Caki2 (cell line): ENCODE measurements at regions not wholly inside any gene's neighbourhood (a gene's known extent, or its start where the extent isn't known, plus 50 kb on each side); places are given as distances from the start of the nearest gene placed in this dataset.
"Not testable (repeated sequence)": the region's sequence is repeated elsewhere in the genome, so short reads cannot be mapped to it uniquely, and the experiment has no call there.

ENCODE experiments used
- DNase-seq: peaks from one replicate; pipeline ENCODE4 v3.0.0-alpha.2; 2015; ENCODE audit warnings: low read depth
- in situ Hi-C: cut with HindIII; loops from 2 replicates; pipeline ENCODE4 v1.10.0; 2016; ENCODE audit warnings: low sequenced_read_pairs, low pct_unique_long_range_greater_than_20kb, mixed read lengths

DNA sequence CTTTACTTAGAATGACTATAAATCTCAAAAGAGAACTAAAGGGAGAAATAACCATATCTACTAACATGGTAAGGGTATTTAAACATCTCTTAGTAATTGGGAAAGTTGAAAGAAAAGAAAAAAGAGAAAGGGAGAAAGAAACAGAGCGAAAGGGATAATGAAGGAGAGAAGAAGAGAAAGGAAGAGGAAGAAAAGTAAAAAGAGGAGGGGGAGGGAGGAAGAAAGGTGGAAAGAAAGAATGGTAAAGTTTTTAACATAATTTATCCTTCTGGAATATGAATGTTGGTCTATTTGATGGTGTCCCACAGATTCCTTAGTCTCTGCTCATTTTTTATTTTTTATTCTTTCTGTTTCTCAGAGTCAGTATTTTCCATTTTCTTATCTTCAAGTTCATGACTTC lies 202.7 kb downstream of the ZNF92 start:
- DNase-seq, in situ Hi-C loops: not testable (repeated sequence)

DNA sequence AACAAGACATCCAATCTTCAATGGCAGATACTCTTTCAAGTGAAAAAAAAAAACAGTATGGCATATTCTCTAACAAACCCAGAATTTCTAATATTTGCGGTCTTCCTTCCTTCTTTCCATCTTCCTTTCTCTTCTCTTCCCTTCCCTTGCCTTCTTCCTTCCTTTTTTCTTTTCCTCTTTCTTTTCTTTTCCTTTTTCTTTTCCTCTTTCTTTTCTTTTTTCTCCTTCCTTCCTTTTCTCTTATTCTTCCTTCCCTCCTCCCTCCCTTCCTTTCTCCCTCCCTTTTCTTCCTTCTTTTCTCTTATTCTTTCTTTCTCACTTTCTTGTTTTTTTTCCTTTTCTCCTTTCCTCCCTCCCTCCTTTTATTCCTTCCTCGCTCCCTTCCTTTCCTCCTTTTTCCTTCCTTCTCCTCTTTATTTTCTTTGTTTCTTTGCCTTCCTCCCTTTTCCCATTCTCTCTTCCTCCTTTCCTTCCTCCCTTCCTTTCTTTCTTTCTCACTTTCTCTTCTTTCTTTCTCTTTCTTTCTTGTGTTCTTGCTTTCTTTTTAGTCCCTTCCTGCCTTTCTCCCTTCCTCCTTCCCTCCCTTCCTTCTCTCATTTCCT lies 209.0 kb downstream of the ZNF92 start:
- in situ Hi-C loops, DNase-seq: not testable (repeated sequence)

DNA sequence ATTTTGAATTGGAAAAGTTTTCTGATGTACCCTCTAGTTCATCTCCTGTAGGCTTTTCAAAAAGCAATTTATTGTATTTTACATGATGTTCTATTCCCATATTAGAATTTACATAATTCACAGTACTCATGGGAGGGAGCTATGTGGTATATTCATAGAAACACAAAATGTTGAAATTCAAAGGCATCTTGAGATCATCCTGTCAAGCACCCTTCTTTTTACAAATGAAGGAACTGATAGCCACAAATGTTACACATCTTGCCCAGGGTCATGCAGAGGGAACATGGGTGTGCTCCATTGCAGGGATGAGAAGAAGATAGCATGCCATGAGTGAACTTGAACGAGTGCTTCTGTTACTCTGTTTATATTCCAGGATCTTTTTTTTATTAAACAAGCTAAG lies 228.8 kb downstream of the ZNF92 start:
- DNase-seq, in situ Hi-C loops: not testable (repeated sequence)

DNA sequence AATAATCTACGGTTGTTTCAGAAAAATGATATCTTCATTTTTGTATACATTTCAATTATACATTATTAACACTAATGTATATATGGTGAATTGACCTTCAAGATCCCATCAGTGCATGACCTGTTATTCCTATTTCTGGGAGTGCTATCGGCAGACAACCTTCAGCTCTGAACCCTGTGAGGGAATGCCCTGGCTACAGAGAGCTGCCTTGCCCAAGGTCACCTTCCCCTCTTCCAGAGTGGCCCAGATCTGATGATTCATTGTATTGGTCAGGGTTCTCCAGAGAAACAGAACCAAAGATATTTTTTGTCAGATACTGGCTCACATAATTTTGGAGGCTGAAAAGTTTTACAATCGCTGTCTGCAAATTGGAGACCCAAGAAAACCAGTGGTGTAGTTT lies 235.5 kb downstream of the ZNF92 start:
- no peak for DNase-seq
- in situ Hi-C loops: no loop called here

DNA sequence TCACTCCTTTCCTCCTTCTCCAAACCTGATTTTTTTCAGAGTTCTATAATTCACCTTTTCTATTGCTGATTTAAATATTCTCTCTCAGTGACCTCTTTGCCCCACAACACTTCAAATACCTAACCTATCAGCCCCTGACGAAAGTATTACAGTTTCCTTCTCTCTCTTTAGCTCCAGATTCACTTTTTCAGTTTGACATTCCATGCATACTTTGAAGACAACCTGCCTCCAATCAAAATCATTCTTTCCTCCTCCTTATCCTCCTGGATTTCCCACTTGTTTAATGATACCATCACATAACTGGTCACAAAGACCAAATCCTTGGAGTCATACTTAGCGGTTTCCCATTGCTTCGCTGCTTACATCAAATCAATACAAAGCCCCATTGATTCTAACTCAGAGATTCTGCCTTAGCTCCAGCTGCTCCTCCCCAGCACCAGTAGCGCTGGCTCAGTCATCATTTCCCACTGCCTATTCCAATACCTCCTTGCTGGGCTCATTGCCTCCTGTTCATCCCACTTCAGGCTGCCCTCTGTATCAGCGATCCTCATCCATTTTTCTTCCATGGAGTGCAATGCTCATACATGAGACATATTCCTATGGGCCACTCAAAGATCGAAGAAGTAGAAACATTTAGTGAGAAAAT lies 240.1 kb downstream of the ZNF92 start:
- in situ Hi-C loops, DNase-seq: not testable (repeated sequence)

DNA sequence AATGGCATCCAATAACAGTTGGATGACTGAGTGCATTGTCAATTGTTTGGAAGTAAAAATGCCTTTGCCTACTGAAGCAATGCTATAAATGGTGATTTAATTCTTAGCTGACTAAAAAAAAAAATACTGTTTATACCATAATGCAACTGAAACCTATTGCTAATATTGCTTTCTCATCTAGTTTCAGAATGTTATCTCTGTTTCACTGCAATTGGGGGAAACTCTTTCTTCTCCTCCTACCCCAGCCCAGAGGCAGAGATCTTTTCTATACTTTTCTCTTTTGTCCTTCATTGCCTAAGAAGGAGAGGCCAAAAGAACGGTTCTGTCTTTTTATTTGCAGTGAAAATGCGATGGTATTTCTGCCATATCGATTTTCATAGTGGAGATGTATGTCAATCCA lies 242.5 kb downstream of the ZNF92 start:
- DNase-seq, in situ Hi-C loops: not testable (repeated sequence)

DNA sequence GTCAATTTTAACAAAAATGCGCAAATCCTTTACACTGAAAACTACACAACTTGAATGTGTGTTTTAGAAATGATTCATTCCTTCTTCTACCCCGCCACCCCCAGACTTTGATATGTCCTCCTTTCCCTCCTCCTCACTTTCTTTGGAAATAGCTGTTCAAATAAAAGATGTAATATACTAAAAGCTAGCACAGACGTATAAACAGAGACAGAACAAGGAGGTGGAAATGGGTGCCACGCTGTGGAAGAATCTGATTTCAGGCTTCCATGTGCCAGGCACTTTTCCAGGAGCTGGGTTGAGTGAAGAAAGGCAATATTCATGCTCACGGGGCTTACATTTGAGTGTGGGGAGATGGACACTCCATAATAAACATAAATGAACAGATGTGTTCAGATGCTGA lies 246.6 kb downstream of the ZNF92 start:
- DNase-seq, in situ Hi-C loops: not testable (repeated sequence)

DNA sequence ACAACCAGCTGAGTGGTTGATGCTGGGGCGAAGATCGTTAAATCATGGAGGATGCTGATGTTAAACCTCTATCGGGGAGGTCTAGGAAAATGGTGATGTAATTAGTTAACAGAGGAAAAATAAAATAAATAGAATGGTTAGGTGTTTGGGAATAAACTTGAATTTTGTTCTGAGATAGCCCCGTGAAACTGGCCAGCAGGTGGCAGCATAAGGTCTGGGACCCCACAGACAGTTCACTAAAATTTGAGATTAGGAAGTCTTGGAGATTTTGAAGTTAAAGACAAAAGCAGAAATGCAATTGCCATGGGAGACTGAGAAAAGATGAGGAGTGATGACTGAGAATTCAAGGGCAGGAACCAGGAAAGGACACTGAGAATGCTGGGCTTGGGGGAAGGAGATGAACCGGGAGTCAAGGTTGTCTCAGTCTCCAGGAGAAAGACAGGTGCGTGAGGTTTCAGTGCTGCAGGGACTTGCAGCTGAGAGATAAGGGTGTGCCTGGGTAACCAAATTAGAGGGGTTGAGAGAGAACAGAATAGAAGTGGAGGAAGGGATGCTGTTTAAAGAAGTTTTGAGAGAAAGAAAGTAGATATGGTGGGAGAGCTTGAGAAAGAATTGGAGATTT lies 248.0 kb downstream of the ZNF92 start:
- DNase-seq, in situ Hi-C loops: not testable (repeated sequence)

DNA sequence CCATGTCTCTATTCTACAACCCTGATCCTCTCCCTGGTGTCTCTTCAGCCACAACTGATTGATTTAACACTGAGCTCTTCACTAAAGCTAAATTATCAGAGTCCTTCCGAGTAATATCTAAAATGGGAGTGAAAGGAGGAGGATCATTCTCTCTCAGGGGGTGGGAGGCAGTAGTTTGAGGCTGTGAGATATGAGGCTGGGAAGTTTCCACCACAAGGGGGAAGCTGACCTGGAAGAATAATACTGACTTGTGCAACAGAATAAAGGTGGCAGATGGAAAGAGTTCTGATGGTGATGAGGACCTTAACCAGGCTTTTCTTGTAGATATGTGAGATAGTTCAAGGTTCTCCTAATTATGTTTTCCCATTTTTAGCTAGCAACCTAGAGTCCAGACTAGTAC lies 241.6 kb upstream of the VKORC1L1 start:
- DNase-seq, in situ Hi-C loops: not testable (repeated sequence)

DNA sequence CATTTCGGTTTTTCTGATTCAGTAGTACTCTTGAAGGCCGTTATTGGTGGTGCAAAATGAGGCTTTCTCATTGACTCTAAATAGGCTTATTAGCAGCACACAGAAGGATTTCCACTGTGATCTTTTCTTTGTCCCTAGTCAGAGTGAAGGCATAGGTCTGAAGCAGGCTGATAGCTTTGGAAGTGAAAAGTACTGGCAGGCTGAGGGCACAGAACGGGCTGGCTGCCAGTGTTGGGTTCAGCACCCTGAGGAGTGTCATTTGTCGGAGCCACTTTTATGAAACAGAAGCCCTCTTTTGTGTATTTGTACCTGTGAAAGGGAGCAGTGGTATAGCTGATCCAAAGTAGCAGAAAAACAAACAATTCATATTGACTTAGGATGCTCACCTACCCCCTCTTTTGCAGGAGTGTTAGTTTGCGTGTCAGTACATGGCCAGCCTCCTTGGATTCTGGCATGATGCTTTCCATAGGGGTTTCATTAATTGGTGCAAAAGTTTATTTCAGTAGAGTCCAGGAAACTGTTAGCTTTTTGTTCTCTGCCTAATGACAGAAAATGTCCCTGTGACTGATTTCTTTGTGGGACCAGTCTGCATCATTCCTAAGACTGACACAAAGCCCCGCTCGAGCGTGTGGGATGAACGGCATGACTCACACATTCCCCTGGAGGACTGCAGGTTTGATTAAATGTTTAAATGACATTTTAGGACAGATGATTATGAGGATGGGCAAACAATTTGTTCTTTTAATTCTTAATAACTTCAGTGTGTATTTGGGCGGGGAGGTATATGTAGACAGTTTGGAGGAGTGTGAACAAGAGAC lies 239.1 kb upstream of the VKORC1L1 start:
- DNase-seq, in situ Hi-C loops: not testable (repeated sequence)

DNA sequence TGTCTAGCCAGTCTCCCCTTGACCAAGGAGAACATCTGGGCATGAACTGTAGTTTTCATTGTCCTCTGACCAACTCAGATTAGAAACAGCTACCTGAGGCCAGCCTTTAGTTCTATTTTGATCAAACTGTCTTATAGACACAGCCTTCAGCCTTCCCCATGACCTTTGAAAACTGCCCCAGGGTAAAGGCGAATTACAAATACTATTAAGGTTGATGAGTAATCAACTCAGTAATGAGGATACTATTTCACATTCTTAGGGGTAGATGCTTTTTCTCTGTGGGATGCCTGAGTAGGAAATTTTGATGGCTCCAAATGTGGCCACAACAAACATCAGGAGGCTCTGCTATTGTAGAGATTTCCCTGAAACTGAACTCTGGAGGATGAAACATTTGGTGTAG lies 234.0 kb upstream of the VKORC1L1 start:
- DNase-seq, in situ Hi-C loops: not testable (repeated sequence)

DNA sequence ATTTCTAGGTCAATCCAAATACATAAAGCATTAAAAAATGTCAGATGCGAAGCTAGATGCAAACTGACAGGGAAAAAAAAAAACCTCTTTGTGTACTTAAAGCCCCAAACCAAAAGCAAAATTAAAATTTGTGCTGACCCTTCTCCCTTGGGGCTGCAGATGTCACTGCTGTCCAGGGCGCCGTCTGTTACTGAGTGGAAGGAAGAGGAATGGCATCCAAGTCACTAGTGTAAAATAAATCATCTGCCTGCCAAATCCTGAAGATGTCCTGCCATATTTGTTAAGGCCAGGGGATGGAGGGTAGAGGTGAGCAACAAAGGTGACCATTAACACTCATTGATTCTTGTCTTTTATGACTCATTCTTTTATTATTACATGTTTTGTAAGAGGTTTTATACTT lies 233.2 kb upstream of the VKORC1L1 start:
- DNase-seq, in situ Hi-C loops: not testable (repeated sequence)

DNA sequence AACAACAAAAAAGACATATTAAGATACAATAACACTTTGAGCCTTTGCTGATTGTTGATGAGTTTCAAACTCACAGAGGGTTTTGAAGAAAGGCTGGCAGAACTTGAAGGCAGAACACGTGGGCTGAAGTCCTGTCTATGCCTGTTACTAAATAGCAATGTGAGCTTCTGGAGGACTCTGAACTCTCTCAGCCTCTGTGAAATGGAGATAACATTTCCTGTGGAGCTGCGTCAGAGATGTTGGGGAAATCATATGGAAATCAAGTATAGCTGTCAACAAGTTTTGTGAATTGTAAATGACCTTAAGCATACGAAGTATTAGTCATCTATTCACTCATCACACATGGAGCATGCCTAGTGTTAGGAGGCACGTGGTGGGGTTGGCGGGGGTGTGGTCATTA lies 229.4 kb upstream of the VKORC1L1 start:
- in situ Hi-C loops, DNase-seq: not testable (repeated sequence)

DNA sequence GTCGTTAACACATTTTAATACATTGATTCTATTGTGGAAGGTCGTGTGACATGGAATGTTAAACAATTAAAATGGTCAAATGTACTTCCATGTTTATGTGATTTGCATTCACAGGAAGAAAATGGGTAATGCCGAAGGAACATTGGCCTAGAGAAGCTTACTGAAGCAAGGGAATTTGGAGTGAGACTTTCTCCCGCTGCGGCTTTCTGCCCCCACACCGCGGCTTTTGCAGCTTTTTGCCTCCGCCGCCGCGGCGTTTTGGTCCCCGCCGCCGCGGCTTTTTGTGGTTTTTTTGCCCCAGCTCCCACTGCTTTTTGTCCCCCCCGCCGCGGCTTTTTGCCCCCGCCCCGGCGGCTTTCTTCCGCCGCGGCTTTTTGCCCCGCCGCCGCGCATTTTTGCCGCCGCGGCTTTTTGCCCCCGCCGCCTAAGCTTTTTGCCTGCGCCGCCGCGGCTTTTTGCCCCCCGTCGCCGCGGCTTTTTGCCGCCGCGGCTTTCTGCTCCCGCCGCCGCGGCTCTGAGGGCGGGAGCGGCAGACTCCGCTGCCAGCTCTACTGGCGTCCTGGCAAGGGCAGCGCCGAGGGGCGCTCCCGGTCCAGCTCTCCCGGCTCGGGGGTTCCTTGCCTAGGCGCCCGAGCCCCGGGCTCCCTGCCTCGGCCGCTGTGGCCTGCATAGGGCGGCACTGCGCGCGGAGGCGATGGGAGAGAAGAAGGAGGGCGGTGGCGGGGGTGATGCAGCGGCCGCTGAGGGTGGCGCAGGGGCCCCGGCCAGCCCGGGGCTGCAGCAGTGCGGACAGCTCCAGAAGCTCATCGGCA lies 225.5 kb upstream of the VKORC1L1 start:
- DNase-seq, in situ Hi-C loops: not testable (repeated sequence)

DNA sequence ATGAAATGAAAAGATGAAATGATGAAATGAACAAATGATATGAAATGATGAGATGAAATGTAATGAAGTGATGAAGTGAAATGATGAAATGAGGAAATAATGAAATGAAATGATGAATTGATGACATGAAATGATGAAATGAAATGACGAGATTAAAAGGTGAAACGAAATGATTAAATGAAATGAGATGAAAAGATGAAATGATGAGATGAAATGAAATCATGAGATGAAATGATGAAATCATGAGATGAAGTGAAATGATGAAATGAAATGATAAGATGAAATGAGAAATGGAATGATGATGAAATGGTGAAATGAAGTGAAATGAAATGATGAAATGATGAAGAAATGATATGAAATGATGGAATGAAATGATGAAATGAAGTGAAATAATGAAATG lies 221.7 kb upstream of the VKORC1L1 start:
- DNase-seq, in situ Hi-C loops: not testable (repeated sequence)

DNA sequence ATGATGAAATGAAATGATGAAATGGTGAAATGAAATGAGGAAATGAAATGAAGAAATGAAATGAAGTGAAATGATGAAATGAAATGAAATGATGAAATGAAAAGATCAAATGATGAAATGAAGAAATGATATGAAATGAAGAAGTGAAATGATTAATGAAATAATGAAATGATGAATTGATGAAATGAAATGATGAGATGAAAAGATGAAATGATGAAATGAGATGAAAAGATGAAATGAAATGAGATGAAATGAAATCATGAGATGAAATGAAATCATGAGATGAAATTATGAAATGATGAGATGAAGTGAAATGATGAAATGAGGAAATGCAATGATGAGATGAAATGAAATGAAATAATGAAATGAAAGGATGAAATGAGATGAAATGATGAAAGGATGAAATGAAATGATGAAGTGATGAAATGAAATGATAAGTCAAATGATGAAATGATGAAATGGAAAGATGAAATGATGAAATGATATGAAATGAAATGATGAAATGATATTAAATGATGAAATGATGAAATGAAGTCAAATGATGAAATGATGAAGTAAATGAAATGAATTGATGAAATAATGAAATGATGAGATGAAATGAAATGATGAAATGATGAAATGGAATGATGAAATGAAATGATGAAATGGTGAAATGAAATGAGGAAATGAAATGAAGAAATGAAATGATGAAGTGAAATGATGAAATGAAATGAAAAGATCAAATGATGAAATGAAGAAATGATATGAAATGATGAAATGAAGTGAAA lies 220.9 kb upstream of the VKORC1L1 start:
- DNase-seq, in situ Hi-C loops: not testable (repeated sequence)

DNA sequence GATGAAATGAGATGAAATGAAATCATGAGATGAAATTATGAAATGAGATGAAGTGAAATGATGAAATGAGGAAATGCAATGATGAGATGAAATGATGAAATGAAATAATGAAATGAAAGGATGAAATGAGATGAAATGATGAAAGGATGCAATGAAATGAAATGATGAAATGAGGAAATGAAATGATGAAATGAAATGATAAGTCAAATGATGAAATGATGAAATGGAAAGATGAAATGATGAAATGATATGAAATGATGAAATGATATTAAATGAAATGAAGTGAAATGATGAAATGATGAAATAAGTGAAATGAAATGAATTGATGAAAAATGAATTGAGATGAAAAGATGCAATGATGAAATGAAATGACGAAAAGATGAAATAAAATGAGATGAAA lies 220.2 kb upstream of the VKORC1L1 start:
- DNase-seq, in situ Hi-C loops: not testable (repeated sequence)
